SK-N-SH (cell line): ENCODE measurements at regions not wholly inside any gene's neighbourhood (a gene's known extent, or its start where the extent isn't known, plus 50 kb on each side); places are given as distances from the start of the nearest gene placed in this dataset.

Experiments
- RCOR1 ChIP-seq: fragments of 150-350 bp; IDR thresholded peaks from 2 replicates; pipeline ENCODE4 v1.6.1; 2017; ENCODE audit warnings: antibody characterized with exemption, low read length
- RFX5 ChIP-seq: IDR thresholded peaks from 2 replicates; pipeline ENCODE4 v1.6.1; 2012; ENCODE audit warnings: mild to moderate bottlenecking, improper control_type of control experiment, low read length
- TF ChIP-seq, protein P1 (sequence below): fragments of 200-600 bp; sonication (generic); IDR thresholded peaks from 2 replicates; pipeline ENCODE4 v1.6.1; 2017; ENCODE audit warnings: antibody characterized with exemption, mild to moderate bottlenecking, moderate library complexity
- TF ChIP-seq, protein P2 (sequence below): IDR thresholded peaks from 2 replicates; pipeline ENCODE4 v1.4.0; 2012; ENCODE audit warnings: low read depth
- TF ChIP-seq, protein P3 (sequence below): fragments of 150-350 bp; IDR thresholded peaks from 2 replicates; pipeline ENCODE4 v1.6.1; 2017; ENCODE audit warnings: antibody characterized with exemption, low read length, low read depth, borderline replicate concordance
- TF ChIP-seq, protein P4 (sequence below): IDR thresholded peaks from 2 replicates; pipeline ENCODE4; 2012

DNA sequence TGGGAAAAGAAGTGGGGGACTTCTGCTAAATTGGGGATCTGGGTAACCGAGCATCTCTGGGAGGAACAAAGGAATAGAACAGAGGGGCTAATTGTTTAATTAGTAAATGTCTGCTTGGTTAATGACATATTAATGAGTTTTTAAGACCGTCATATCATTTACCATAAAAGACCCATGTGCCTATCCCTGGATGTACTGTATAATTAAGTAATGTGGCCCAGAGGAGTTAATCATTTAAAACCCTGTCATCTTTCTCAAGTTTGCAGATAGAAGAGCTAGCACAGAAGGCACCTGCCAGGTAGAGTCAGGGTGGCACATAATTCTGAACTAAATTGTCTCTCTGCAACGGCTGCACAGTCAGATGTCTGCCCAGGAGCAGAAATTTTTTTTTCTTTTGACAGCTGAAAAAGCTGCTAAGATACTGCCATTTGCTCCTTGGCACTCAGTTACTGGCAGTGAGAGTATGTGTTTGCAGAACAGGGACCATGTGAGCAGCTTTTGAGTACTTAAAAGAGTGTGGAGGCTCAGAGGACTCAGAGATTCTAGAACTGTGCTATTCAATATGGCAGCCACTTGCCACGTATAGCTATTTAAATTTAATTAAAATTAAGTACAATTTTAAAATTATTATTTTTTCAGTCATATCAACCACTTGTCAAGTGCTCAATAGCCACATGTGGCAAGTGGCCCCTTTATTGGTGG, 202.7 kb upstream of the SLC35B3 start:
- TF ChIP-seq, protein P1, sequence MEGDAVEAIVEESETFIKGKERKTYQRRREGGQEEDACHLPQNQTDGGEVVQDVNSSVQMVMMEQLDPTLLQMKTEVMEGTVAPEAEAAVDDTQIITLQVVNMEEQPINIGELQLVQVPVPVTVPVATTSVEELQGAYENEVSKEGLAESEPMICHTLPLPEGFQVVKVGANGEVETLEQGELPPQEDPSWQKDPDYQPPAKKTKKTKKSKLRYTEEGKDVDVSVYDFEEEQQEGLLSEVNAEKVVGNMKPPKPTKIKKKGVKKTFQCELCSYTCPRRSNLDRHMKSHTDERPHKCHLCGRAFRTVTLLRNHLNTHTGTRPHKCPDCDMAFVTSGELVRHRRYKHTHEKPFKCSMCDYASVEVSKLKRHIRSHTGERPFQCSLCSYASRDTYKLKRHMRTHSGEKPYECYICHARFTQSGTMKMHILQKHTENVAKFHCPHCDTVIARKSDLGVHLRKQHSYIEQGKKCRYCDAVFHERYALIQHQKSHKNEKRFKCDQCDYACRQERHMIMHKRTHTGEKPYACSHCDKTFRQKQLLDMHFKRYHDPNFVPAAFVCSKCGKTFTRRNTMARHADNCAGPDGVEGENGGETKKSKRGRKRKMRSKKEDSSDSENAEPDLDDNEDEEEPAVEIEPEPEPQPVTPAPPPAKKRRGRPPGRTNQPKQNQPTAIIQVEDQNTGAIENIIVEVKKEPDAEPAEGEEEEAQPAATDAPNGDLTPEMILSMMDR = no peak
- TF ChIP-seq, protein P2, sequence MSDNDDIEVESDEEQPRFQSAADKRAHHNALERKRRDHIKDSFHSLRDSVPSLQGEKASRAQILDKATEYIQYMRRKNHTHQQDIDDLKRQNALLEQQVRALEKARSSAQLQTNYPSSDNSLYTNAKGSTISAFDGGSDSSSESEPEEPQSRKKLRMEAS = no peak
- TF ChIP-seq, protein P3, sequence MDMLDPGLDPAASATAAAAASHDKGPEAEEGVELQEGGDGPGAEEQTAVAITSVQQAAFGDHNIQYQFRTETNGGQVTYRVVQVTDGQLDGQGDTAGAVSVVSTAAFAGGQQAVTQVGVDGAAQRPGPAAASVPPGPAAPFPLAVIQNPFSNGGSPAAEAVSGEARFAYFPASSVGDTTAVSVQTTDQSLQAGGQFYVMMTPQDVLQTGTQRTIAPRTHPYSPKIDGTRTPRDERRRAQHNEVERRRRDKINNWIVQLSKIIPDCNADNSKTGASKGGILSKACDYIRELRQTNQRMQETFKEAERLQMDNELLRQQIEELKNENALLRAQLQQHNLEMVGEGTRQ = no peak
- no peak for TF ChIP-seq RCOR1
- TF ChIP-seq, protein P4, sequence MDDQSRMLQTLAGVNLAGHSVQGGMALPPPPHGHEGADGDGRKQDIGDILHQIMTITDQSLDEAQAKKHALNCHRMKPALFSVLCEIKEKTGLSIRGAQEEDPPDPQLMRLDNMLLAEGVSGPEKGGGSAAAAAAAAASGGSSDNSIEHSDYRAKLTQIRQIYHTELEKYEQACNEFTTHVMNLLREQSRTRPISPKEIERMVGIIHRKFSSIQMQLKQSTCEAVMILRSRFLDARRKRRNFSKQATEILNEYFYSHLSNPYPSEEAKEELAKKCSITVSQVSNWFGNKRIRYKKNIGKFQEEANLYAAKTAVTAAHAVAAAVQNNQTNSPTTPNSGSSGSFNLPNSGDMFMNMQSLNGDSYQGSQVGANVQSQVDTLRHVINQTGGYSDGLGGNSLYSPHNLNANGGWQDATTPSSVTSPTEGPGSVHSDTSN = no peak
- no peak for TF ChIP-seq RFX5
